Endodermal cell (in vitro differentiated cells): ENCODE measurements at regions not wholly inside any gene's neighbourhood (a gene's known extent, or its start where the extent isn't known, plus 50 kb on each side); places are given as distances from the start of the nearest gene placed in this dataset.
"Not testable (repeated sequence)": the region's sequence is repeated elsewhere in the genome, so short reads cannot be mapped to it uniquely, and the experiment has no call there.

ENCODE experiments used
- DNase-seq: peaks from one replicate; pipeline ENCODE4 v3.0.0-alpha.2; 2017
- H3K27ac ChIP-seq: 2 replicates; pipeline ENCODE4 v1.5.1; 2013; ENCODE audit warnings: mild to moderate bottlenecking, low read depth, low read length, moderate library complexity
- H3K27me3 ChIP-seq: 2 replicates; pipeline ENCODE4 v1.6.1; 2013; ENCODE audit warnings: mild to moderate bottlenecking, low read length, moderate library complexity; ENCODE audit not compliant: insufficient read depth, control insufficient read depth, poor library complexity, severe bottlenecking
- H3K36me3 ChIP-seq: 2 replicates; pipeline ENCODE4 v1.7.0; 2013; ENCODE audit warnings: mild to moderate bottlenecking, low read length, moderate library complexity; ENCODE audit not compliant: control insufficient read depth, insufficient read depth
- H3K4me1 ChIP-seq: one replicate; pipeline ENCODE4 v1.7.0; 2013; ENCODE audit warnings: low read length; ENCODE audit not compliant: control insufficient read depth, insufficient read depth
- H3K4me3 ChIP-seq: 2 replicates; pipeline ENCODE4 v1.5.1; 2013; ENCODE audit warnings: mild to moderate bottlenecking, low read length, moderate library complexity
- H3K9ac ChIP-seq: 2 replicates; pipeline ENCODE4 v1.6.1; 2013; ENCODE audit warnings: mild to moderate bottlenecking, low read length, moderate library complexity; ENCODE audit not compliant: poor library complexity, severe bottlenecking; ENCODE audit errors: extremely low read depth
- H3K9me3 ChIP-seq: 2 replicates; pipeline ENCODE4 v1.6.1; 2013; ENCODE audit warnings: mild to moderate bottlenecking, low read length, moderate library complexity; ENCODE audit not compliant: control insufficient read depth
- H3K27ac Mint-ChIP-seq: 2 replicates; pipeline ENCODE4 v1.8.0; 2020; ENCODE audit warnings: mixed read lengths
- H3K27me3 Mint-ChIP-seq: 2 replicates; pipeline ENCODE4 v1.8.0; 2021; ENCODE audit warnings: mild to moderate bottlenecking, mixed read lengths; ENCODE audit not compliant: insufficient read depth
- H3K36me3 Mint-ChIP-seq: 2 replicates; pipeline ENCODE4 v1.8.0; 2020; ENCODE audit warnings: low read depth, mixed read lengths
- H3K4me1 Mint-ChIP-seq: 2 replicates; pipeline ENCODE4 v1.8.0; 2020; ENCODE audit warnings: mixed read lengths
- H3K4me3 Mint-ChIP-seq: 2 replicates; pipeline ENCODE4 v1.8.0; 2020; ENCODE audit warnings: mild to moderate bottlenecking, moderate library complexity, mixed read lengths
- H3K9me3 Mint-ChIP-seq: 2 replicates; pipeline ENCODE4 v1.8.0; 2020; ENCODE audit warnings: mild to moderate bottlenecking, mixed read lengths
- CTCF ChIP-seq: fragments of 200-600 bp; sonication (generic); conservative IDR thresholded peaks from 2 replicates; pipeline ENCODE4 v1.5.0; 2021; ENCODE audit warnings: antibody characterized with exemption, mild to moderate bottlenecking
- WGBS, 2 experiments: methylation state at CpG; one replicate each; pipeline versions ENCODE4 v1.1.5 to v1.1.7; 2013; ENCODE audit warnings: missing lambda C conversion rate in 2 of 2, mixed read lengths in 1 of 2; ENCODE audit not compliant: insufficient coverage in 1 of 2, insufficient read length in 1 of 2; 5-methylcytosine and 5-hydroxymethylcytosine counted together

GRCh38 chr2:187187519-187187918 lies 260.5 kb downstream of the CALCRL start:
- Mint-ChIP-seq H3K36me3 (no peaks in the 10 kb centered on the region), H3K9me3 (peaks cover 11% of the 10 kb centered on the region), H3K4me1 (peaks cover 6% of the 10 kb centered on the region), H3K27me3 (no peaks in the 10 kb centered on the region), H3K27ac (no peak overlapping the region), H3K4me3 (no peak overlapping the region)
- no peak for DNase-seq
- Histone ChIP-seq H3K9me3 (peaks cover 3% of the 10 kb centered on the region), H3K4me3 (no peak overlapping the region), H3K4me1 (no peaks in the 10 kb centered on the region), H3K27me3 (no peaks in the 10 kb centered on the region), H3K9ac (no peak overlapping the region), H3K27ac (no peak overlapping the region), H3K36me3 (no peaks in the 10 kb centered on the region)
- no peak for TF ChIP-seq CTCF

- H3K9ac ChIP-seq: no peak overlapping the region
- Mint-ChIP-seq H3K4me3 (no peak overlapping the region), H3K36me3 (no peaks in the 10 kb centered on the region), H3K4me1 (peaks cover 6% of the 10 kb centered on the region), H3K27ac (no peak overlapping the region), H3K27me3 (no peaks in the 10 kb centered on the region), H3K9me3 (peaks cover 19% of the 10 kb centered on the region)
- H3K4me1 ChIP-seq: no peaks in the 10 kb centered on the region
- H3K36me3 ChIP-seq: no peaks in the 10 kb centered on the region
- TF ChIP-seq CTCF: no peak
- 93 to 96% methylated on average over 2 to 3 of the region's 3 CpGs for WGBS, 2 experiments
- H3K4me3 ChIP-seq: no peak overlapping the region
- DNase-seq: no peak
- H3K9me3 ChIP-seq: peaks cover 12% of the 10 kb centered on the region
- no peak overlapping the region for H3K27ac ChIP-seq
- H3K27me3 ChIP-seq: no peaks in the 10 kb centered on the region
Observed at GRCh38 chr2:187180529-187180928, 267.5 kb downstream of the CALCRL start.

- not testable (repeated sequence) for H3K9ac ChIP-seq, H3K27me3 ChIP-seq, H3K4me3 Mint-ChIP-seq, H3K4me1 Mint-ChIP-seq, H3K4me3 ChIP-seq, DNase-seq, H3K27me3 Mint-ChIP-seq, H3K4me1 ChIP-seq, H3K27ac Mint-ChIP-seq, H3K27ac ChIP-seq, H3K36me3 Mint-ChIP-seq, H3K36me3 ChIP-seq
- H3K9me3 Mint-ChIP-seq: peaks cover 19% of the 10 kb centered on the region
- WGBS, 2 experiments: 86% methylated on average over 2 of the region's 3 CpGs; no CpG with 5 or more reads in 1 of the 2 experiments
- H3K9me3 ChIP-seq: peaks cover 12% of the 10 kb centered on the region
Observed at GRCh38 chr2:187178876-187179275, 269.2 kb downstream of the CALCRL start.

- Histone ChIP-seq H3K9me3 (peaks cover 6% of the 10 kb centered on the region), H3K4me3 (no peak overlapping the region), H3K4me1 (no peaks in the 10 kb centered on the region), H3K36me3 (no peaks in the 10 kb centered on the region), H3K27ac (no peak overlapping the region), H3K27me3 (no peaks in the 10 kb centered on the region), H3K9ac (no peak overlapping the region)
- H3K36me3 Mint-ChIP-seq: no peaks in the 10 kb centered on the region
- DNase-seq: no peak
- no peak overlapping the region for H3K27ac Mint-ChIP-seq
- WGBS, 2 experiments: 96 to 100% methylated on average over 1 to 10 of the region's 10 CpGs
- H3K4me3 Mint-ChIP-seq: no peak overlapping the region
- no peaks in the 10 kb centered on the region for H3K4me1 Mint-ChIP-seq
- H3K9me3 Mint-ChIP-seq: peaks cover 6% of the 10 kb centered on the region
- H3K27me3 Mint-ChIP-seq: no peaks in the 10 kb centered on the region
- no peak for TF ChIP-seq CTCF
Observed at GRCh38 chr2:187177253-187177652, 270.8 kb downstream of the CALCRL start.
